ENCODE measurements at regions not wholly inside any gene's neighbourhood (a gene's known extent, or its start where the extent isn't known, plus 50 kb on each side); places are given as distances from the start of the nearest gene placed in this dataset.
"Not testable (repeated sequence)": the region's sequence is repeated elsewhere in the genome, so short reads cannot be mapped to it uniquely, and the experiment has no call there.

- H2AFZ ChIP-seq (ENCODE audit: insufficient read depth, low read depth, low read length, poor library complexity, severe bottlenecking): no peak overlapping the region
- H3K9me3 Mint-ChIP-seq: peaks cover 24 to 43% (median 28%) of the 10 kb centered on the region in 7 donors
Observed at GRCh38 chr7:149353739-149354504, 91.9 kb downstream of the ZNF783 start.

GRCh38 chr7:149355035-149355389, 93.0 kb downstream of the ZNF783 start:
- H3K9ac ChIP-seq (ENCODE audit: insufficient read depth, low read length, poor library complexity, severe bottlenecking); H3K4me2 ChIP-seq (replicated peaks; ENCODE audit: extremely low read depth, low read length, poor library complexity, severe bottlenecking); H3K36me3 Mint-ChIP-seq; H4K20me1 ChIP-seq (ENCODE audit: insufficient read depth, low read length); H3K27me3 ChIP-seq (ENCODE audit: control insufficient read depth in 2 of 2, insufficient read depth in 2 of 2, low read length in 2 of 2); DNase-seq; H3K4me1 Mint-ChIP-seq; H3K27ac ChIP-seq (ENCODE audit: low read depth in 1 of 2, low read length in 2 of 2); H3K4me3 Mint-ChIP-seq; H3K36me3 ChIP-seq (replicated peaks in 1 of 2; ENCODE audit: control insufficient read depth in 1 of 2, insufficient read depth in 2 of 2, low read length in 2 of 2); H3K27ac Mint-ChIP-seq; H3K27me3 Mint-ChIP-seq (ENCODE audit: low read depth in 3 of 3); H3K79me2 ChIP-seq (ENCODE audit: insufficient read depth, low read length); H2AFZ ChIP-seq (ENCODE audit: insufficient read depth, low read depth, low read length, poor library complexity, severe bottlenecking); intact Hi-C loops (cut with micrococcal nuclease); H3K4me1 ChIP-seq (ENCODE audit: control insufficient read depth in 1 of 2, insufficient read depth in 2 of 2, low read length in 2 of 2); H3K4me3 ChIP-seq (replicated peaks in 1 of 3; ENCODE audit: low read depth in 2 of 3, low read length in 3 of 3): not testable (repeated sequence)
- WGBS (ENCODE audit: insufficient coverage): 90% methylated on average over 5 of the region's 11 CpGs
- peaks cover 19 to 39% (median 27%) of the 10 kb centered on the region in 7 donors for H3K9me3 Mint-ChIP-seq
- peaks cover 22 to 31% of the 10 kb centered on the region in 2 donors for H3K9me3 ChIP-seq (replicated peaks in 1 of 2; ENCODE audit: control insufficient read depth in 1 of 2, insufficient read depth in 1 of 2, low read length in 2 of 2)

More at GRCh38 chr7:149353739-149354504, 91.9 kb downstream of the ZNF783 start:
- H3K36me3 ChIP-seq (replicated peaks in 1 of 2; ENCODE audit: control insufficient read depth in 1 of 2, insufficient read depth in 2 of 2, low read length in 2 of 2): no peaks in the 10 kb centered on the region
- no peaks in the 10 kb centered on the region for H3K36me3 Mint-ChIP-seq
- no peaks in the 10 kb centered on the region for H3K4me1 ChIP-seq (ENCODE audit: control insufficient read depth in 1 of 2, insufficient read depth in 2 of 2, low read length in 2 of 2)
- H3K27me3 Mint-ChIP-seq (ENCODE audit: low read depth in 3 of 3): peaks cover 0 to 7% (median 5%) of the 10 kb centered on the region in 3 donors
- no peak overlapping the region for H3K9ac ChIP-seq (ENCODE audit: insufficient read depth, low read length, poor library complexity, severe bottlenecking)
- no peak overlapping the region for H3K4me3 ChIP-seq (replicated peaks in 1 of 3; ENCODE audit: low read depth in 2 of 3, low read length in 3 of 3)
- H3K4me3 Mint-ChIP-seq: no peak overlapping the region
- no peaks in the 10 kb centered on the region for H4K20me1 ChIP-seq (ENCODE audit: insufficient read depth, low read length)
- WGBS (ENCODE audit: insufficient coverage): 96% methylated on average over 4 of the region's 6 CpGs
- H3K27ac Mint-ChIP-seq: no peak overlapping the region
- no peak overlapping the region for H3K27ac ChIP-seq (ENCODE audit: low read depth in 1 of 2, low read length in 2 of 2)
- H3K79me2 ChIP-seq (ENCODE audit: insufficient read depth, low read length): no peaks in the 10 kb centered on the region
- TF ChIP-seq CTCF (IDR thresholded peaks at IDR 0.05): no peak
- DNase-seq: no peak
- intact Hi-C loops (cut with micrococcal nuclease): no loop called here
- H3K9me3 ChIP-seq (replicated peaks in 1 of 2; ENCODE audit: control insufficient read depth in 1 of 2, insufficient read depth in 1 of 2, low read length in 2 of 2): peaks cover 24 to 30% of the 10 kb centered on the region in 2 donors
- no peaks in the 10 kb centered on the region for H3K4me1 Mint-ChIP-seq
- H3K4me2 ChIP-seq (replicated peaks; ENCODE audit: extremely low read depth, low read length, poor library complexity, severe bottlenecking): no peak overlapping the region
- H3K27me3 ChIP-seq (ENCODE audit: control insufficient read depth in 2 of 2, insufficient read depth in 2 of 2, low read length in 2 of 2): no peaks in the 10 kb centered on the region

Measured in CD14-positive monocyte (primary cell).